ENCODE measurements at regions not wholly inside any gene's neighbourhood (a gene's known extent, or its start where the extent isn't known, plus 50 kb on each side); places are given as distances from the start of the nearest gene placed in this dataset.

GRCh38 chr11:15378941-15379340, 264.2 kb downstream of the INSC start:
- DNase-seq (ENCODE audit: low read depth in 3 of 3, low spot score in 1 of 3) = no peak

- no peak for DNase-seq (ENCODE audit: low read depth in 3 of 3, low spot score in 1 of 3)
Observed at GRCh38 chr11:15379483-15379882, 264.8 kb downstream of the INSC start.

- DNase-seq (ENCODE audit: low read depth in 3 of 3, low spot score in 1 of 3) = no peak
Observed at GRCh38 chr11:15390857-15391256, 276.1 kb downstream of the INSC start.

- DNase-seq (ENCODE audit: low read depth in 3 of 3, low spot score in 1 of 3) = no peak
Observed at GRCh38 chr11:15396778-15397177, 282.1 kb downstream of the INSC start.

- no peak for DNase-seq (ENCODE audit: low read depth in 3 of 3, low spot score in 1 of 3)
Observed at GRCh38 chr11:15406851-15407351, 292.2 kb downstream of the INSC start.

- DNase-seq (ENCODE audit: low read depth in 3 of 3, low spot score in 1 of 3) = no peak
Observed at GRCh38 chr11:15412054-15412453, 297.3 kb downstream of the INSC start.

- DNase-seq (ENCODE audit: low read depth in 3 of 3, low spot score in 1 of 3) = no peak
Observed at GRCh38 chr11:15418921-15419320, 304.2 kb downstream of the INSC start.

GRCh38 chr11:15419696-15420095, 305.0 kb downstream of the INSC start:
- DNase-seq (ENCODE audit: low read depth in 3 of 3, low spot score in 1 of 3) = no peak

- no peak for DNase-seq (ENCODE audit: low read depth in 3 of 3, low spot score in 1 of 3)
Observed at GRCh38 chr11:15430381-15430780, 315.7 kb downstream of the INSC start.

- DNase-seq (ENCODE audit: low read depth in 3 of 3, low spot score in 1 of 3) = no peak
Observed at GRCh38 chr11:15434529-15434928, 319.8 kb downstream of the INSC start.

GRCh38 chr11:15446315-15446714, 331.6 kb downstream of the INSC start:
- no peak for DNase-seq (ENCODE audit: low read depth in 3 of 3, low spot score in 1 of 3)

- DNase-seq (ENCODE audit: low read depth in 3 of 3, low spot score in 1 of 3) = no peak
Observed at GRCh38 chr11:15446929-15447328, 332.2 kb downstream of the INSC start.

GRCh38 chr11:15451713-15452112, 337.0 kb downstream of the INSC start:
- no peak for DNase-seq (ENCODE audit: low read depth in 3 of 3, low spot score in 1 of 3)

GRCh38 chr11:15453211-15453765, 338.6 kb downstream of the INSC start:
- no peak for DNase-seq (ENCODE audit: low read depth in 3 of 3, low spot score in 1 of 3)

GRCh38 chr11:15468466-15468865, 353.7 kb downstream of the INSC start:
- DNase-seq (ENCODE audit: low read depth in 3 of 3, low spot score in 1 of 3) = no peak

GRCh38 chr11:15471048-15471894, 356.5 kb downstream of the INSC start:
- no peak for DNase-seq (ENCODE audit: low read depth in 3 of 3, low spot score in 1 of 3)

- no peak for DNase-seq (ENCODE audit: low read depth in 3 of 3, low spot score in 1 of 3)
Observed at GRCh38 chr11:15471895-15472799, 357.4 kb downstream of the INSC start.

- no peak for DNase-seq (ENCODE audit: low read depth in 3 of 3, low spot score in 1 of 3)
Observed at GRCh38 chr11:15473954-15474837, 359.5 kb downstream of the INSC start.

- no peak for DNase-seq (ENCODE audit: low read depth in 3 of 3, low spot score in 1 of 3)
Observed at GRCh38 chr11:15476371-15476917, 361.7 kb downstream of the INSC start.

- no peak for DNase-seq (ENCODE audit: low read depth in 3 of 3, low spot score in 1 of 3)
Observed at GRCh38 chr11:15481871-15482270, 367.1 kb downstream of the INSC start.

Data from stimulated activated CD4-positive, alpha-beta T cell treated with anti-CD3 and anti-CD28 coated beads, TNF-alpha, amount 100 ng/mL, for 1 hour (primary cell).